Adrenal gland (tissue), 9 donors: ENCODE measurements at regions not wholly inside any gene's neighbourhood (a gene's known extent, or its start where the extent isn't known, plus 50 kb on each side); places are given as distances from the start of the nearest gene placed in this dataset.

Source experiments
- DNase-seq, 7 donors: peaks; one replicate each; pipeline ENCODE4 v3.0.0-alpha.2; 2019 to 2020
- H3K27ac ChIP-seq, 5 donors: fragments of 200-600 bp; sonication (generic) in 4 of 5; 1 replicate in 3 of 5; 2 replicates in 2 of 5; pipeline versions ENCODE4 v1.5.1 to v1.8.0; 2016 to 2020; ENCODE audit warnings: mild to moderate bottlenecking in 1 of 5
- H3K27me3 ChIP-seq: fragments of 200-600 bp; 2 replicates; pipeline ENCODE4 v1.8.0; 2021
- H3K36me3 ChIP-seq, 2 donors: fragments of 200-600 bp; replicated peaks in 1 of 2; 1 replicate in 1 of 2; 2 replicates in 1 of 2; pipeline versions ENCODE4 v1.5.1 to v1.8.0; 2018 to 2022
- H3K4me1 ChIP-seq, 2 donors: fragments of 200-600 bp; replicated peaks in 1 of 2; 1 replicate in 1 of 2; 2 replicates in 1 of 2; pipeline versions ENCODE4 v1.5.1 to v1.8.0; 2018 to 2021
- H3K4me3 ChIP-seq, 4 donors: fragments of 200-600 bp; sonication (generic) in 3 of 4; one replicate each; pipeline ENCODE4 v1.5.1; 2016 to 2018
- H3K9me3 ChIP-seq, 3 donors: fragments of 200-600 bp; sonication (generic) in 1 of 3; replicated peaks in 1 of 3; 1 replicate in 2 of 3; 2 replicates in 1 of 3; pipeline versions ENCODE4 v1.5.1 to v1.8.0; 2016 to 2021
- POLR2A ChIP-seq, 2 donors: fragments of 450-650 bp; IDR thresholded peaks; one replicate each; pipeline ENCODE4 v1.6.1; 2017; ENCODE audit warnings: antibody characterized with exemption in 2 of 2, mild to moderate bottlenecking in 2 of 2, moderate library complexity in 1 of 2
- WGBS, 4 donors: extraction: QIAGEN DNeasy Blood & Tissue Kit in 2 of 4; methylation state at CpG; one replicate each; pipeline versions ENCODE4 v1.1.5 to v1.1.7; 2013 to 2017; 5-methylcytosine and 5-hydroxymethylcytosine counted together
- intact Hi-C, 2 donors: fragments of 100-400 bp; cut with DNase I; formaldehyde crosslinking; loops; one replicate each; pipeline versions ENCODE4 v1.14.1 to v1.15.0; 2022 to 2023
- TF ChIP-seq, protein P1 (sequence below), 6 experiments: fragments of 450-650 bp in 4 of 6; fragments of 200-600 bp in 2 of 6; sonication (generic) in 1 of 6; IDR thresholded peaks; 1 replicate in 5 of 6; 2 replicates in 1 of 6; pipeline versions ENCODE4 v1.5.1 to v1.8.0; 2016 to 2021; ENCODE audit warnings: antibody characterized with exemption in 6 of 6, mild to moderate bottlenecking in 2 of 6, moderate library complexity in 1 of 6
- donor health status: healthy with polysubstance abuse.
- donor health status: Bipolar disorder and iron deficiency.
- donor health status: DM: yes; HTN: yes; CAD: no.
- donor health status: DM: no; HTN: no; CAD: no.
- donor health status: DM: no; HTN: no; CAD: no.

DNA sequence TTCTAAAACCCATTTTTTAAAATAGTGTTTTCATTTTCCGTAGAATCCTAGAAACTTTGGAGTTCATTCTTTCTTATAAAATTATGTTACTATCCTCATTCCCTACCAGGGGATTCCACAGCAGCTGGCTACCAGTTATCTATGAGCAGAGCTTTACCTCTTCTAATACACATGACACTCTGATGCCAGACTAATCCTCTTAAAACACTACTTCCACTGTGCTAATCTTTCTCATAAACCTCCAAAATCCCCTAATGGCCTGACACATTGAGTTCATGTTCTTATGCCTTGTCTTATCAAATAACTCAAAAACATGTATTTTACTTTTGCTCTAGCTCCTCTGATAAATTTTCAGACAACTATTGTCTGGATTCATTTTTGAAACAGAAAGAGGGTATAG lies 633.6 kb upstream of the FTMT start:
- intact Hi-C loops = no loop called here

DNA sequence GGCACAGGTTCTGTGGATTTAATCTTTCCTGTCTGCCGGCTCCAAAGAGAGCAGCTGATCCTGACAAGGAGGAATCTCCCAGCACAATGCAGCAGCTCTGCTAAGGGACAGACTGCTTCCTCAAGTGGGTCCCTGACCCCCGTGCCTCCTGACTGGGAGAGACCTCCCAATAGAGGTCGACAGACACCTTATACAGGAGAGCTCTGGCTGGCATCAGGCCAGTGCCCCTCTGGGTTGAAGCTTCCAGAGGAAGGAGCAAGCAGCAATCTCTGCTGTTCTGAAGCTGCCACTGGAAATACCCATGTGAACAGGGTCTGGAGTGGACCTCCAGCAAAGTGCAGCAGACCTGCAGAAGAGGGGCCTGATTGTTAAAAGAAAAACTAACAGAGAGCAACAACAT lies 630.2 kb upstream of the FTMT start:
- Histone ChIP-seq H3K9me3 (peaks cover 0 to 4% (median 0%) of the 10 kb centered on the region in 3 donors), H3K4me1 (no peaks in the 10 kb centered on the region), H3K27me3 (no peaks in the 10 kb centered on the region), H3K4me3 (no peak overlapping the region), H3K36me3 (no peaks in the 10 kb centered on the region), H3K27ac (no peak overlapping the region)
- WGBS, 4 donors = 74 to 88% (median 85%) methylated on average over 2 to 3 of the region's 3 CpGs
- intact Hi-C loops = no loop called here
- no peak for DNase-seq
- TF ChIP-seq POLR2A (IDR thresholded peaks at IDR 0.05) = no peak
- TF ChIP-seq, protein P1, sequence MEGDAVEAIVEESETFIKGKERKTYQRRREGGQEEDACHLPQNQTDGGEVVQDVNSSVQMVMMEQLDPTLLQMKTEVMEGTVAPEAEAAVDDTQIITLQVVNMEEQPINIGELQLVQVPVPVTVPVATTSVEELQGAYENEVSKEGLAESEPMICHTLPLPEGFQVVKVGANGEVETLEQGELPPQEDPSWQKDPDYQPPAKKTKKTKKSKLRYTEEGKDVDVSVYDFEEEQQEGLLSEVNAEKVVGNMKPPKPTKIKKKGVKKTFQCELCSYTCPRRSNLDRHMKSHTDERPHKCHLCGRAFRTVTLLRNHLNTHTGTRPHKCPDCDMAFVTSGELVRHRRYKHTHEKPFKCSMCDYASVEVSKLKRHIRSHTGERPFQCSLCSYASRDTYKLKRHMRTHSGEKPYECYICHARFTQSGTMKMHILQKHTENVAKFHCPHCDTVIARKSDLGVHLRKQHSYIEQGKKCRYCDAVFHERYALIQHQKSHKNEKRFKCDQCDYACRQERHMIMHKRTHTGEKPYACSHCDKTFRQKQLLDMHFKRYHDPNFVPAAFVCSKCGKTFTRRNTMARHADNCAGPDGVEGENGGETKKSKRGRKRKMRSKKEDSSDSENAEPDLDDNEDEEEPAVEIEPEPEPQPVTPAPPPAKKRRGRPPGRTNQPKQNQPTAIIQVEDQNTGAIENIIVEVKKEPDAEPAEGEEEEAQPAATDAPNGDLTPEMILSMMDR (IDR thresholded peaks at IDR 0.05) = no peak

More for the DNA sequence above, 633.6 kb upstream of the FTMT start:
- Histone ChIP-seq H3K27me3 (no peaks in the 10 kb centered on the region), H3K36me3 (no peaks in the 10 kb centered on the region), H3K9me3 (peaks cover 0 to 4% (median 0%) of the 10 kb centered on the region in 3 donors), H3K4me1 (no peaks in the 10 kb centered on the region), H3K4me3 (no peak overlapping the region), H3K27ac (no peak overlapping the region)
- no peak for TF ChIP-seq POLR2A (IDR thresholded peaks at IDR 0.05)
- TF ChIP-seq, protein P1 (IDR thresholded peaks at IDR 0.05) = no peak
- WGBS, 4 donors = 23 to 69% (median 54%) methylated on average over 1 of the region's 1 CpG
- DNase-seq = no peak

DNA sequence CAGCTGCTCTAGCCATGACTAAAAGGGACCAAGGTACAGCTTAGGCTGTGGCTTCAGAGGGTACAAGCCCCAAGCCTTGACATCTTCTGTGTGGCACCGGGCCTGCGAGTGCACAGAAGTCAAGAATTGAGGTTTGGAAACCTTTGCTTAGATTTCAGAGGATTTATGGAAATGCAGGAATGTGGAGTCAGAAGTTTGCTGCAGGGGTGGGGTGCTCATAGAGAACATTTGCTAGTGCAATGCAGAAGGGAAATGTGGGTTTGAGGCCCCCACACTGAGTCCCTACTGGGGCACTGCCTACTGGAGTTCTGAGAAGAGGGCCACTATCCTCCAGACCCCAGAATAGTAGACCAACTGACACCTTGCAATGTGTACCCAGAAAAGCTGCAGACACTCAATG lies 624.9 kb upstream of the FTMT start:
- no peaks in the 10 kb centered on the region for H3K27me3 ChIP-seq
- no peaks in the 10 kb centered on the region for H3K36me3 ChIP-seq
- no peak overlapping the region for H3K27ac ChIP-seq
- no peak overlapping the region for H3K4me3 ChIP-seq
- no peak for TF ChIP-seq POLR2A (IDR thresholded peaks at IDR 0.05)
- TF ChIP-seq, protein P1 (IDR thresholded peaks at IDR 0.05) = no peak
- intact Hi-C loops = no loop called here
- DNase-seq = no peak
- H3K4me1 ChIP-seq = no peaks in the 10 kb centered on the region
- WGBS, 4 donors = 30 to 55% (median 42%) methylated on average over 2 of the region's 2 CpGs
- no peaks in the 10 kb centered on the region for H3K9me3 ChIP-seq

- TF ChIP-seq, protein P1 (IDR thresholded peaks at IDR 0.05) = no peak
- no peak for TF ChIP-seq POLR2A (IDR thresholded peaks at IDR 0.05)
- DNase-seq = no peak
- H3K4me3 ChIP-seq = no peak overlapping the region
- no peaks in the 10 kb centered on the region for H3K4me1 ChIP-seq
- intact Hi-C loops = no loop called here
- H3K36me3 ChIP-seq = no peaks in the 10 kb centered on the region
- H3K27me3 ChIP-seq = no peaks in the 10 kb centered on the region
- H3K9me3 ChIP-seq = no peaks in the 10 kb centered on the region
- H3K27ac ChIP-seq = no peak overlapping the region
These were observed 611.7 kb upstream of the FTMT start for GRCh38 chr5:121239951-121240350.
